NT2/D1 (cell line): ENCODE measurements at regions not wholly inside any gene's neighbourhood (a gene's known extent, or its start where the extent isn't known, plus 50 kb on each side); places are given as distances from the start of the nearest gene placed in this dataset.

Source experiments
- SUZ12 ChIP-seq: IDR thresholded peaks from 2 replicates; pipeline ENCODE4 v1.6.1; 2011; ENCODE audit not compliant: insufficient read length, insufficient read depth; ENCODE audit errors: extremely low read depth
- YY1 ChIP-seq: IDR thresholded peaks from 2 replicates; pipeline ENCODE4 v1.6.1; 2011; ENCODE audit not compliant: insufficient read length, insufficient read depth

DNA sequence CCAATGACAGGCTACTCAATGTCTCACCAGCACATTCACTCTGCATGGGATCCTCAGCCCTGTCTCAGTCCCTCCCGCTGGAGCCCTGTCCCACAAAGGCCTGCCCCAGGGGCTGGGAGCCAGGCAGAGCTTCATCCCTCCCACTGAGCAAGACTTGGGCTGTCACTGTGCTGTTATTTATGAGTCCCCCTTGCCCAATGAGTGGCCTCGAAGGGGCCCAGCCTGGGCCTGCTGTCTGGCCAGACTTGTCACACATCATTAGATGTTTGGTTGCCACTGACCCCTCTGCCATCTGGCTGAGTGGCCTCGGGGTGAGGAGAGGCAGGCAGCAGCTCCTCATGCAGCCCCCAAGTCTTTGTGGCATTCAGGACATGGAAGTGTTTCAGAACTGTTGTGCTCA is 330.6 kb upstream of the SKOR2 start:
- TF ChIP-seq YY1, result no peak
- no peak for TF ChIP-seq SUZ12
